H1 (cell line): ENCODE measurements at regions not wholly inside any gene's neighbourhood (a gene's known extent, or its start where the extent isn't known, plus 50 kb on each side); places are given as distances from the start of the nearest gene placed in this dataset.
A peak's percentile ranks its signal among the peaks of the same experiment; 100 is the strongest.

Experiments
- ASH2L ChIP-seq: fragments of 200-600, 300-600 bp; sonication (generic); IDR thresholded peaks from one replicate; pipeline ENCODE4 v1.7.1; 2017; ENCODE audit warnings: low read length
- E2F6 ChIP-seq: IDR thresholded peaks from 2 replicates; pipeline ENCODE4 v1.6.1; 2012; ENCODE audit warnings: inconsistent platforms
- EP300 ChIP-seq, 2 experiments: IDR thresholded peaks; 1 replicate in 1 of 2; 2 replicates in 1 of 2; pipeline ENCODE4 v1.6.1; 2011 to 2012; ENCODE audit warnings: low read depth in 2 of 2, low read length in 2 of 2, mild to moderate bottlenecking in 2 of 2, borderline replicate concordance in 1 of 2, inconsistent platforms in 1 of 2, moderate library complexity in 1 of 2
- GTF2F1 ChIP-seq: IDR thresholded peaks from 2 replicates; pipeline ENCODE4 v1.6.1; 2012; ENCODE audit warnings: low read depth, low read length, improper control_type of control experiment, borderline replicate concordance
- HDAC6 ChIP-seq: IDR thresholded peaks from one replicate; pipeline ENCODE4 v1.7.1; 2012; ENCODE audit warnings: low read depth, mild to moderate bottlenecking, inconsistent platforms, low read length, moderate library complexity
- KDM5A ChIP-seq: fragments of 200-600 bp; IDR thresholded peaks from 2 replicates; pipeline ENCODE4 v1.7.1; 2012; ENCODE audit warnings: mild to moderate bottlenecking, low read length, inconsistent platforms, mixed read lengths
- MAFK ChIP-seq: IDR thresholded peaks from 2 replicates; pipeline ENCODE4 v1.6.1; 2012; ENCODE audit warnings: low read depth, mild to moderate bottlenecking, improper control_type of control experiment, low read length
- MAX ChIP-seq: IDR thresholded peaks from 2 replicates; pipeline ENCODE4 v1.6.1; 2012; ENCODE audit warnings: inconsistent platforms
- NANOG ChIP-seq: IDR thresholded peaks from 2 replicates; pipeline ENCODE4 v1.6.1; 2011; ENCODE audit warnings: low read length, low read depth, mild to moderate bottlenecking, inconsistent platforms; ENCODE audit not compliant: insufficient read depth, poor library complexity, severe bottlenecking
- NRF1 ChIP-seq: IDR thresholded peaks from 2 replicates; pipeline ENCODE4 v1.6.1; 2011; ENCODE audit warnings: mild to moderate bottlenecking, low read depth, low read length, improper control_type of control experiment
- POLR2A ChIP-seq, 2 experiments: IDR thresholded peaks; 1 replicate in 1 of 2; 2 replicates in 1 of 2; pipeline ENCODE4 v1.6.1; 2011; ENCODE audit warnings: low read depth in 2 of 2, low read length in 2 of 2, mild to moderate bottlenecking in 2 of 2; ENCODE audit errors: control extremely low read depth in 1 of 2
- POLR2AphosphoS5 ChIP-seq: IDR thresholded peaks from 2 replicates; pipeline ENCODE4 v1.6.1; 2011; ENCODE audit warnings: low read depth, low read length
- RAD21 ChIP-seq, 2 experiments: IDR thresholded peaks in 1 of 2; conservative IDR thresholded peaks in 1 of 2; 2 replicates each; pipeline ENCODE4 v1.6.1; 2011; ENCODE audit warnings: low read depth in 2 of 2, low read length in 2 of 2, improper control_type of control experiment in 1 of 2, inconsistent platforms in 1 of 2, mild to moderate bottlenecking in 1 of 2, moderate library complexity in 1 of 2
- SIX5 ChIP-seq: IDR thresholded peaks from 2 replicates; pipeline ENCODE4 v1.6.1; 2011; ENCODE audit warnings: mild to moderate bottlenecking, low read depth, low read length
- SP1 ChIP-seq: IDR thresholded peaks from 2 replicates; pipeline ENCODE4 v1.6.1; 2011; ENCODE audit warnings: low read depth, low read length
- SP2 ChIP-seq: IDR thresholded peaks from 2 replicates; pipeline ENCODE4 v1.6.1; 2012; ENCODE audit warnings: mild to moderate bottlenecking, low read length, inconsistent platforms
- TAF1 ChIP-seq: IDR thresholded peaks from 2 replicates; pipeline ENCODE4 v1.6.1; 2011; ENCODE audit warnings: mild to moderate bottlenecking, low read depth, low read length
- TBP ChIP-seq: IDR thresholded peaks from 2 replicates; pipeline ENCODE4 v1.6.1; 2011; ENCODE audit warnings: low read depth, low read length, improper control_type of control experiment
- TCF12 ChIP-seq: IDR thresholded peaks from 2 replicates; pipeline ENCODE4 v1.6.1; 2011; ENCODE audit warnings: low read depth, mild to moderate bottlenecking, low read length
- USF2 ChIP-seq: IDR thresholded peaks from 2 replicates; pipeline ENCODE4 v1.6.1; 2011; ENCODE audit warnings: low read length, improper control_type of control experiment
- TF ChIP-seq, protein P1 (sequence below): IDR thresholded peaks from 2 replicates; pipeline ENCODE4 v1.6.1; 2011; ENCODE audit warnings: low read depth, mild to moderate bottlenecking, low read length; ENCODE audit not compliant: insufficient read depth

DNA sequence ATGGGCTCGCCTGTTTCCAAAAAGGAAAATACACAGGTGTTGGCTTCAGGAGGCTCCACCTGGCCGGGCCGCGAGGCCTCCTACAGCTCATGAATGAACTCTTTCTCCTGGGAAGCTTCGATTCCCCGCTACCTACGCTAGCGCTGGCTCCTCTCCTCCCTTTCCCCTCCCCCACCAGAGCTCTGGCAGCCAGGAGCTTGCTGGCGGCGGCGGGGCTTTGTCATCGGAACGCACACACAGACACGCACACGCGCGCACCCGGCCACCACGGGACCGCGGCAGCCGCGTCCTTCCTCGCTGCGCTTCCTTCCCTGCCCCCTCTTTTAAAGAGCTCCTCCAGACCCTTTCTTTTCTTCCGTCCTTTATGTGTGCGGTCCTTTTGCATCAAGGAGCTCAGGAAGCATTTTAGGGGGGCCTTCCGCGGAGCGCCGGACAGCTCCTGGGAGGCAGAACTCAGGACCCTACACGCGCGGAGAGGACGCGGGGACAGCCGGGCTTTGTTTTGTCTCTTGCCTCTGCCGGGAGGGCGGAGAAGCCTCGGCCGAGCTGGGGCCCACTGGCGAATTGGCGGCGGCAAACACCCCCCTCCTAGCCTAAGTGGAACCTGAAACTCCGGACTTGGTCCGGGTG lies 70.2 kb upstream of the BCOR start (continued):
- TF ChIP-seq ASH2L, result peak; percentile 43
- TF ChIP-seq E2F6, result peak; percentile 45; the same call in 1 of the 2 replicates
- peak in 1 of 2 experiments; percentile 32; a peak in 1 of 3 replicates for TF ChIP-seq POLR2A (IDR thresholded peaks at IDR 0.05; ENCODE audit: control extremely low read depth in 1 of 2, low read depth in 2 of 2, low read length in 2 of 2)
- TF ChIP-seq SIX5, result no peak
- no peak for TF ChIP-seq MAFK
- TF ChIP-seq HDAC6, result no peak
- TF ChIP-seq GTF2F1, result no peak
- TF ChIP-seq SP1, result 0 out of 2 replicates have a peak, but pooled peaks have one; percentile 25
- no peak for TF ChIP-seq SP2
- TF ChIP-seq, protein P1, sequence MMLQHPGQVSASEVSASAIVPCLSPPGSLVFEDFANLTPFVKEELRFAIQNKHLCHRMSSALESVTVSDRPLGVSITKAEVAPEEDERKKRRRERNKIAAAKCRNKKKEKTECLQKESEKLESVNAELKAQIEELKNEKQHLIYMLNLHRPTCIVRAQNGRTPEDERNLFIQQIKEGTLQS, result no peak
- peak in 1 of 2 experiments; percentile 21; a peak in 1 of 4 replicates for TF ChIP-seq RAD21 (IDR thresholded peaks at IDR 0.05 in 1 of 2, conservative IDR thresholded peaks at IDR 0.05 in 1 of 2; ENCODE audit: low read depth in 2 of 2, low read length in 2 of 2)
- peak; percentile 59 for TF ChIP-seq TAF1
- peak; percentile 37; the same call in 1 of the 2 replicates for TF ChIP-seq MAX
- peak; percentile 64 for TF ChIP-seq TBP
- TF ChIP-seq NANOG, result no peak
- no peak for TF ChIP-seq NRF1
- TF ChIP-seq POLR2AphosphoS5, result no peak
- 0 out of 2 replicates have a peak, but pooled peaks have one; percentile 63 for TF ChIP-seq TCF12
- peak in 1 of 2 experiments; percentile 49; a peak in 1 of 3 replicates for TF ChIP-seq EP300 (IDR thresholded peaks at IDR 0.05; ENCODE audit: borderline replicate concordance in 1 of 2, low read depth in 2 of 2, low read length in 2 of 2)
- TF ChIP-seq KDM5A, result no peak
- TF ChIP-seq USF2, result no peak
